ENCODE measurements at regions not wholly inside any gene's neighbourhood (a gene's known extent, or its start where the extent isn't known, plus 50 kb on each side); places are given as distances from the start of the nearest gene placed in this dataset.

DNA sequence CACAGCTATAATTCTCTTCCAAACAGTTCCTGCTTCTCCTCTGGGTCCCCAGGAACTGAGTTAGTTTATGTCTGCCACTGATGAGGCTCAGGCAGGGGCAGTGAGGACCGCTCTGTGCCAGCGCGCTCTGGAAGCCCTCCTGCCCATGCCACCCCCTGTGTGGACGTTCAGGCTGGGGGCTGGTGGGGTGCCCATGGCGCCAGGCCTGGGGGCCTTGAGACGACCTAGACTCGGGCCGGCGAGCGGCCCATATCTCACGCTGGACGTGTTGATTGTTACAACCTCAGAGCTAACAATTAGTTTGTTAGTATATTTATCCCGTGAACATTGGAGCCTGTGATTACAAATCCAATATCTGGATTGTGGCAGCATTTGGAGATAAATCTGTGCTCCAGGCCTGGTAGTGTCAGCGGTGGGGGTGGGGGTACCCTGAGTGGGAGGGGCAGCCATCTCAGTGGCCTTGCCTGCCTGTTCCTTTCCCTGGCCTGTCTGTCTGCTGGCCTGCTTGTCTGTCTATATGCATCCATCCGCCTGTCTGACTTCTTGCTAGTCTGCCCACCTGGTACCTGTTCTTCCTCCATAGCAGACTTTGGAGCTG, 256.5 kb upstream of the MVB12B start:
- Histone ChIP-seq H3K4me1 (ENCODE audit: control insufficient read depth, insufficient read depth, low read length) (no peaks in the 10 kb centered on the region), H3K4me3 (no peak overlapping the region), H3K27ac (ENCODE audit: control insufficient read depth, insufficient read depth) (no peak overlapping the region), H3K79me2 (ENCODE audit: control insufficient read depth, insufficient read depth, low read length) (no peaks in the 10 kb centered on the region), H3K36me3 (ENCODE audit: control insufficient read depth in 2 of 2, insufficient read depth in 2 of 2, low read length in 1 of 2) (no peaks in the 10 kb centered on the region), H4K20me1 (ENCODE audit: control insufficient read depth, insufficient read depth) (no peaks in the 10 kb centered on the region), H2AFZ (ENCODE audit: control insufficient read depth, low read depth, low read length) (no peak overlapping the region), H3K27me3 (replicated peaks in 1 of 2; ENCODE audit: control insufficient read depth in 2 of 2, insufficient read depth in 2 of 2, low read length in 1 of 2) (no peaks in the 10 kb centered on the region), H3K9me3 (replicated peaks; ENCODE audit: control insufficient read depth, insufficient read depth, low read length) (no peaks in the 10 kb centered on the region), H3K9ac (ENCODE audit: control insufficient read depth, insufficient read depth, low read length) (no peak overlapping the region), H3K4me2 (ENCODE audit: control insufficient read depth, insufficient read depth) (no peak overlapping the region)
- no TSS peak for BruUV-seq (replicated peaks)
- WGBS (ENCODE audit: insufficient coverage, insufficient replicate concordance, low lambda C conversion rate, missing lambda C conversion rate): 54% methylated on average over 15 of the region's 15 CpGs
- ChIA-PET POLR2A (interaction anchor here (0.5 kb wide), 1 partner anchor 816 kb away, joined by 3 read pairs; no protein-coding TSS in a partner anchor), RAD21 (ENCODE audit: unreplicated experiment) (interaction anchor here (0.6 to 1.2 kb wide), 2 partner anchors 218 to 662 kb away, joined by 3 to 5 read pairs; no protein-coding TSS in a partner anchor), CTCF (interaction anchor here (1.5 kb wide), 1 partner anchor 511 kb away, joined by 3 read pairs; no protein-coding TSS in a partner anchor), SMC1A (ENCODE audit: uncharacterized antibody, unreplicated experiment) (no interaction called here)
- in situ Hi-C loops (cut with MboI): no loop called here
- intact Hi-C loops (cut with micrococcal nuclease; ENCODE audit: unreplicated experiment): no loop called here
- FAIRE-seq (no peak), ATAC-seq (no peak), DNase-seq (ENCODE audit: low read depth, low spot score) (no peak)
- TF ChIP-seq, protein P1, sequence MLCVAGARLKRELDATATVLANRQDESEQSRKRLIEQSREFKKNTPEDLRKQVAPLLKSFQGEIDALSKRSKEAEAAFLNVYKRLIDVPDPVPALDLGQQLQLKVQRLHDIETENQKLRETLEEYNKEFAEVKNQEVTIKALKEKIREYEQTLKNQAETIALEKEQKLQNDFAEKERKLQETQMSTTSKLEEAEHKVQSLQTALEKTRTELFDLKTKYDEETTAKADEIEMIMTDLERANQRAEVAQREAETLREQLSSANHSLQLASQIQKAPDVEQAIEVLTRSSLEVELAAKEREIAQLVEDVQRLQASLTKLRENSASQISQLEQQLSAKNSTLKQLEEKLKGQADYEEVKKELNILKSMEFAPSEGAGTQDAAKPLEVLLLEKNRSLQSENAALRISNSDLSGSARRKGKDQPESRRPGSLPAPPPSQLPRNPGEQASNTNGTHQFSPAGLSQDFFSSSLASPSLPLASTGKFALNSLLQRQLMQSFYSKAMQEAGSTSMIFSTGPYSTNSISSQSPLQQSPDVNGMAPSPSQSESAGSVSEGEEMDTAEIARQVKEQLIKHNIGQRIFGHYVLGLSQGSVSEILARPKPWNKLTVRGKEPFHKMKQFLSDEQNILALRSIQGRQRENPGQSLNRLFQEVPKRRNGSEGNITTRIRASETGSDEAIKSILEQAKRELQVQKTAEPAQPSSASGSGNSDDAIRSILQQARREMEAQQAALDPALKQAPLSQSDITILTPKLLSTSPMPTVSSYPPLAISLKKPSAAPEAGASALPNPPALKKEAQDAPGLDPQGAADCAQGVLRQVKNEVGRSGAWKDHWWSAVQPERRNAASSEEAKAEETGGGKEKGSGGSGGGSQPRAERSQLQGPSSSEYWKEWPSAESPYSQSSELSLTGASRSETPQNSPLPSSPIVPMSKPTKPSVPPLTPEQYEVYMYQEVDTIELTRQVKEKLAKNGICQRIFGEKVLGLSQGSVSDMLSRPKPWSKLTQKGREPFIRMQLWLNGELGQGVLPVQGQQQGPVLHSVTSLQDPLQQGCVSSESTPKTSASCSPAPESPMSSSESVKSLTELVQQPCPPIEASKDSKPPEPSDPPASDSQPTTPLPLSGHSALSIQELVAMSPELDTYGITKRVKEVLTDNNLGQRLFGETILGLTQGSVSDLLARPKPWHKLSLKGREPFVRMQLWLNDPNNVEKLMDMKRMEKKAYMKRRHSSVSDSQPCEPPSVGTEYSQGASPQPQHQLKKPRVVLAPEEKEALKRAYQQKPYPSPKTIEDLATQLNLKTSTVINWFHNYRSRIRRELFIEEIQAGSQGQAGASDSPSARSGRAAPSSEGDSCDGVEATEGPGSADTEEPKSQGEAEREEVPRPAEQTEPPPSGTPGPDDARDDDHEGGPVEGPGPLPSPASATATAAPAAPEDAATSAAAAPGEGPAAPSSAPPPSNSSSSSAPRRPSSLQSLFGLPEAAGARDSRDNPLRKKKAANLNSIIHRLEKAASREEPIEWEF (IDR thresholded peaks at IDR 0.05; ENCODE audit: insufficient replicate concordance, low read depth, low read length): no peak
- no peak for TF ChIP-seq TCF3 (IDR thresholded peaks at IDR 0.05; ENCODE audit: borderline replicate concordance, insufficient read depth, low read depth, low read length)

Data from GM12878 (cell line).